Lung (tissue), 11 donors: ENCODE measurements at regions not wholly inside any gene's neighbourhood (a gene's known extent, or its start where the extent isn't known, plus 50 kb on each side); places are given as distances from the start of the nearest gene placed in this dataset.

Experiments
- ATAC-seq: fragments of 200-7000 bp; cut with Tn5 transposase; one replicate; pipeline ENCODE4 v1.9.1; 2020; ENCODE audit warnings: moderate number of reproducible peaks; ENCODE audit not compliant: insufficient read depth, low FRiP score
- DNase-seq, 3 donors: peaks; one replicate each; pipeline ENCODE4 v3.0.0-alpha.2; 2013 to 2017
- H3K27ac ChIP-seq, 2 donors: one replicate each; pipeline ENCODE4 v1.5.1; 2013; ENCODE audit warnings: mild to moderate bottlenecking in 2 of 2, moderate library complexity in 2 of 2, control low read depth in 1 of 2, inconsistent platforms in 1 of 2, low read depth in 1 of 2, low read length in 1 of 2
- H3K27me3 ChIP-seq, 3 donors: one replicate each; pipeline ENCODE4 v1.5.1; 2013; ENCODE audit warnings: low read length in 2 of 3; ENCODE audit not compliant: control insufficient read depth in 3 of 3, insufficient read depth in 3 of 3
- H3K36me3 ChIP-seq, 4 donors: one replicate each; pipeline ENCODE4 v1.5.1; 2013; ENCODE audit warnings: low read length in 4 of 4, mild to moderate bottlenecking in 1 of 4, moderate library complexity in 1 of 4; ENCODE audit not compliant: control insufficient read depth in 4 of 4, insufficient read depth in 4 of 4
- H3K4me1 ChIP-seq, 5 donors: one replicate each; pipeline ENCODE4 v1.5.1; 2013; ENCODE audit warnings: low read length in 5 of 5, mild to moderate bottlenecking in 2 of 5, moderate library complexity in 1 of 5; ENCODE audit not compliant: control insufficient read depth in 5 of 5, insufficient read depth in 5 of 5
- H3K4me3 ChIP-seq: one replicate; pipeline ENCODE4 v1.5.1; 2013; ENCODE audit warnings: mild to moderate bottlenecking, control low read depth, moderate library complexity
- H3K9ac ChIP-seq, 2 donors: one replicate each; pipeline ENCODE4 v1.5.1; 2013; ENCODE audit warnings: low read length in 2 of 2, control low read depth in 1 of 2; ENCODE audit not compliant: insufficient read depth in 1 of 2
- H3K9me3 ChIP-seq, 4 donors: one replicate each; pipeline ENCODE4 v1.5.1; 2013; ENCODE audit warnings: low read length in 3 of 4, mild to moderate bottlenecking in 1 of 4, moderate library complexity in 1 of 4; ENCODE audit not compliant: control insufficient read depth in 4 of 4, insufficient read depth in 3 of 4
- WGBS, 2 donors: extraction: QIAGEN DNeasy Blood & Tissue Kit; methylation state at CpG; one replicate each; pipeline ENCODE4 v1.1.7; 2013; 5-methylcytosine and 5-hydroxymethylcytosine counted together
- TF ChIP-seq, protein P1 (sequence below): IDR thresholded peaks from 2 replicates; pipeline ENCODE4 v1.5.1; 2012; ENCODE audit warnings: mild to moderate bottlenecking; ENCODE audit errors: control extremely low read depth, extremely low read depth
- donor health status: control.
- donor health status: control.
- donor health status: Bipolar disorder and iron deficiency.
- donor health status: healthy.
- donor health status: DM: yes; HTN: yes; CAD: no.

DNA sequence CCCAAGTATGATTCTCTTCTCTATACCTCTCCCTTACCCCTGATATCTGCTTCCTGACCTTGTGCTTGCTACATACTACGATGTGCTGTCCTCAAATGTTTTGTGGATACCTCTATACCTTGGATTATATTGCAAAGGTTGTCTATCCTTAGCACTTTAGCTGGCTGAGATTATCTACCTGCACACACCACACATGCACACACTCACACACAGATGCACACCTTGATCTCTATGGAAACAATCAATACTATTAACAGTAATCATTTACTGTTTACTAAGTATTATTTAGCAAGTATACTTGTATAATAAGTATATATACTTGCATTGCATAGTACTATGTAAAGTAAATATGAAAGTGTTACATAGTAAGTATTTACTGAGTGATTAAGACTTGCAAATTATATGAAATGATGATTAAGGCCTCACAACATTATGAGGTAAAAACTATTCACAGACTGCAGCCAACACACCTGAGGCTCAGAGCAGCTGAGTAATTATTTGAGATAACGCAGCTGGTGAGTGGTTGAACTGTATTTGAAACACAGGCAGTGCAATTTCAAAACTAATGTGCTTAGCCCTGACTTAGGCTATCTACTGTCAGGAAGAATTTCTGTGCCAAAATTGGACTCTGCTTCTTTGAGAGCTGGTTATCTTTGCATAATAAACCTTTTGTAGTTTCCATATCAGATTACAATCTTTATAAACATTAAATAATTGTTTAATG is 699.9 kb downstream of the FRK start:
- no peak for ATAC-seq
- Histone ChIP-seq H3K27me3 (no peaks in the 10 kb centered on the region), H3K36me3 (no peaks in the 10 kb centered on the region), H3K4me3 (no peak overlapping the region), H3K4me1 (no peaks in the 10 kb centered on the region), H3K27ac (no peak overlapping the region), H3K9me3 (peaks cover 0 to 2% (median 0%) of the 10 kb centered on the region in 4 donors), H3K9ac (no peak overlapping the region)
- 74 to 82% methylated on average over 2 of the region's 2 CpGs for WGBS, 2 donors
- DNase-seq: peak in 1 of 3 donors; percentile 7
- TF ChIP-seq, protein P1, sequence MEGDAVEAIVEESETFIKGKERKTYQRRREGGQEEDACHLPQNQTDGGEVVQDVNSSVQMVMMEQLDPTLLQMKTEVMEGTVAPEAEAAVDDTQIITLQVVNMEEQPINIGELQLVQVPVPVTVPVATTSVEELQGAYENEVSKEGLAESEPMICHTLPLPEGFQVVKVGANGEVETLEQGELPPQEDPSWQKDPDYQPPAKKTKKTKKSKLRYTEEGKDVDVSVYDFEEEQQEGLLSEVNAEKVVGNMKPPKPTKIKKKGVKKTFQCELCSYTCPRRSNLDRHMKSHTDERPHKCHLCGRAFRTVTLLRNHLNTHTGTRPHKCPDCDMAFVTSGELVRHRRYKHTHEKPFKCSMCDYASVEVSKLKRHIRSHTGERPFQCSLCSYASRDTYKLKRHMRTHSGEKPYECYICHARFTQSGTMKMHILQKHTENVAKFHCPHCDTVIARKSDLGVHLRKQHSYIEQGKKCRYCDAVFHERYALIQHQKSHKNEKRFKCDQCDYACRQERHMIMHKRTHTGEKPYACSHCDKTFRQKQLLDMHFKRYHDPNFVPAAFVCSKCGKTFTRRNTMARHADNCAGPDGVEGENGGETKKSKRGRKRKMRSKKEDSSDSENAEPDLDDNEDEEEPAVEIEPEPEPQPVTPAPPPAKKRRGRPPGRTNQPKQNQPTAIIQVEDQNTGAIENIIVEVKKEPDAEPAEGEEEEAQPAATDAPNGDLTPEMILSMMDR: no peak

GRCh38 chr6:115358616-115359015 is 702.1 kb downstream of the FRK start:
- no peaks in the 10 kb centered on the region for H3K36me3 ChIP-seq
- H3K4me1 ChIP-seq: no peaks in the 10 kb centered on the region
- H3K9ac ChIP-seq: no peak overlapping the region
- no peaks in the 10 kb centered on the region for H3K9me3 ChIP-seq
- H3K27ac ChIP-seq: no peak overlapping the region
- no peak for ATAC-seq
- H3K4me3 ChIP-seq: no peak overlapping the region
- no peaks in the 10 kb centered on the region for H3K27me3 ChIP-seq
- TF ChIP-seq, protein P1: no peak
- no peak for DNase-seq

GRCh38 chr6:115356371-115356770 is 704.3 kb downstream of the FRK start:
- ATAC-seq (no peak), DNase-seq (no peak)
- Histone ChIP-seq H3K9me3 (no peaks in the 10 kb centered on the region), H3K9ac (no peak overlapping the region), H3K4me1 (no peaks in the 10 kb centered on the region), H3K27ac (no peak overlapping the region), H3K4me3 (no peak overlapping the region), H3K27me3 (no peaks in the 10 kb centered on the region), H3K36me3 (no peaks in the 10 kb centered on the region)
- TF ChIP-seq, protein P1: no peak
- WGBS, 2 donors: 54 to 79% methylated on average over 1 of the region's 1 CpG

GRCh38 chr6:115323001-115323400 is 737.7 kb downstream of the FRK start:
- WGBS, 2 donors: 78 to 94% methylated on average over 1 of the region's 1 CpG
- Histone ChIP-seq H3K4me1 (no peaks in the 10 kb centered on the region), H3K36me3 (no peaks in the 10 kb centered on the region), H3K9ac (no peak overlapping the region), H3K4me3 (no peak overlapping the region), H3K27ac (no peak overlapping the region), H3K27me3 (no peaks in the 10 kb centered on the region), H3K9me3 (no peaks in the 10 kb centered on the region)
- TF ChIP-seq, protein P1: no peak
- ATAC-seq: no peak
- no peak for DNase-seq
